Parathyroid adenoma (tissue), 2 donors: ENCODE measurements at regions not wholly inside any gene's neighbourhood (a gene's known extent, or its start where the extent isn't known, plus 50 kb on each side); places are given as distances from the start of the nearest gene placed in this dataset.

Experiments
- H2AFZ ChIP-seq: fragments of 300-600 bp; sonication (generic); one replicate; pipeline ENCODE4 v1.7.0; 2017; ENCODE audit warnings: antibody characterized with exemption, mild to moderate bottlenecking
- H3K27ac ChIP-seq: fragments of 300-600 bp; sonication (generic); one replicate; pipeline ENCODE4 v1.7.0; 2017
- H3K27me3 ChIP-seq: fragments of 300-600 bp; sonication (generic); one replicate; pipeline ENCODE4 v1.7.0; 2017; ENCODE audit warnings: low read length; ENCODE audit not compliant: control insufficient read depth, insufficient read depth
- H3K36me3 ChIP-seq: fragments of 300-600 bp; sonication (generic); one replicate; pipeline ENCODE4 v1.7.0; 2017; ENCODE audit warnings: low read length; ENCODE audit not compliant: control insufficient read depth, insufficient read depth
- H3K4me1 ChIP-seq: fragments of 300-600 bp; sonication (generic); one replicate; pipeline ENCODE4 v1.7.0; 2017; ENCODE audit warnings: control low read depth
- H3K4me2 ChIP-seq: fragments of 300-600 bp; sonication (generic); one replicate; pipeline ENCODE4 v1.7.0; 2017; ENCODE audit warnings: low read length
- H3K4me3 ChIP-seq: fragments of 300-600 bp; sonication (generic); one replicate; pipeline ENCODE4 v1.7.0; 2017; ENCODE audit warnings: low read depth, low read length
- H3K79me2 ChIP-seq: fragments of 300-600 bp; sonication (generic); one replicate; pipeline ENCODE4 v1.7.0; 2017; ENCODE audit warnings: control low read depth
- H3K9ac ChIP-seq: fragments of 300-600 bp; sonication (generic); one replicate; pipeline ENCODE4 v1.7.0; 2017; ENCODE audit warnings: mild to moderate bottlenecking
- H3K9me3 ChIP-seq: fragments of 300-600 bp; sonication (generic); one replicate; pipeline ENCODE4 v1.7.0; 2017; ENCODE audit warnings: low read length; ENCODE audit not compliant: control insufficient read depth
- CTCF ChIP-seq: fragments of 300-600 bp; sonication (generic); IDR thresholded peaks from one replicate; pipeline ENCODE4 v1.7.0; 2017; ENCODE audit warnings: antibody characterized with exemption, mild to moderate bottlenecking
- donor health status: primary hyperparathyroidism.

GRCh38 chr4:10256203-10256602 lies 139.6 kb upstream of the WDR1 start:
- no peaks in the 10 kb centered on the region for H3K27me3 ChIP-seq
- no peaks in the 10 kb centered on the region for H3K79me2 ChIP-seq
- H3K4me3 ChIP-seq, result no peak overlapping the region
- H2AFZ ChIP-seq, result no peak overlapping the region
- H3K4me1 ChIP-seq, result no peaks in the 10 kb centered on the region
- H3K9ac ChIP-seq, result no peak overlapping the region
- H3K27ac ChIP-seq, result no peak overlapping the region
- no peaks in the 10 kb centered on the region for H3K9me3 ChIP-seq
- H3K4me2 ChIP-seq, result no peak overlapping the region
- no peak for TF ChIP-seq CTCF
- H3K36me3 ChIP-seq, result no peaks in the 10 kb centered on the region

GRCh38 chr4:10253765-10254164 lies 137.2 kb upstream of the WDR1 start:
- no peak for TF ChIP-seq CTCF
- no peaks in the 10 kb centered on the region for H3K9me3 ChIP-seq
- H3K4me3 ChIP-seq, result no peak overlapping the region
- no peak overlapping the region for H2AFZ ChIP-seq
- no peak overlapping the region for H3K9ac ChIP-seq
- no peak overlapping the region for H3K4me2 ChIP-seq
- H3K79me2 ChIP-seq, result no peaks in the 10 kb centered on the region
- H3K4me1 ChIP-seq, result no peaks in the 10 kb centered on the region
- no peaks in the 10 kb centered on the region for H3K27me3 ChIP-seq
- no peaks in the 10 kb centered on the region for H3K36me3 ChIP-seq
- H3K27ac ChIP-seq, result no peak overlapping the region

- no peak overlapping the region for H2AFZ ChIP-seq
- H3K4me2 ChIP-seq, result no peak overlapping the region
- H3K27ac ChIP-seq, result no peak overlapping the region
- no peaks in the 10 kb centered on the region for H3K27me3 ChIP-seq
- H3K9ac ChIP-seq, result no peak overlapping the region
- H3K79me2 ChIP-seq, result no peaks in the 10 kb centered on the region
- H3K36me3 ChIP-seq, result no peaks in the 10 kb centered on the region
- TF ChIP-seq CTCF, result no peak
- no peaks in the 10 kb centered on the region for H3K4me1 ChIP-seq
- H3K4me3 ChIP-seq, result no peak overlapping the region
- H3K9me3 ChIP-seq, result no peaks in the 10 kb centered on the region
Measured at GRCh38 chr4:10245751-10246150, 129.2 kb upstream of the WDR1 start.

GRCh38 chr4:10243856-10244255 lies 127.3 kb upstream of the WDR1 start:
- Histone ChIP-seq H3K27me3 (no peaks in the 10 kb centered on the region), H3K9me3 (no peaks in the 10 kb centered on the region)
- TF ChIP-seq CTCF, result no peak

GRCh38 chr4:10240691-10241090 lies 124.1 kb upstream of the WDR1 start:
- no peak overlapping the region for H3K27ac ChIP-seq
- no peaks in the 10 kb centered on the region for H3K27me3 ChIP-seq
- no peak overlapping the region for H3K4me3 ChIP-seq
- H3K9me3 ChIP-seq, result no peaks in the 10 kb centered on the region
- no peaks in the 10 kb centered on the region for H3K79me2 ChIP-seq
- H3K36me3 ChIP-seq, result no peaks in the 10 kb centered on the region
- H3K4me1 ChIP-seq, result no peaks in the 10 kb centered on the region
- H3K9ac ChIP-seq, result no peak overlapping the region
- no peak for TF ChIP-seq CTCF
- no peak overlapping the region for H3K4me2 ChIP-seq
- H2AFZ ChIP-seq, result no peak overlapping the region

More at GRCh38 chr4:10243856-10244255, 127.3 kb upstream of the WDR1 start:
- Histone ChIP-seq H3K36me3 (no peaks in the 10 kb centered on the region), H3K27ac (no peak overlapping the region), H3K4me2 (no peak overlapping the region), H3K4me1 (no peaks in the 10 kb centered on the region), H3K9ac (no peak overlapping the region), H3K79me2 (no peaks in the 10 kb centered on the region), H2AFZ (no peak overlapping the region), H3K4me3 (no peak overlapping the region)
